HEK293T (cell line): ENCODE measurements at regions not wholly inside any gene's neighbourhood (a gene's known extent, or its start where the extent isn't known, plus 50 kb on each side); places are given as distances from the start of the nearest gene placed in this dataset.

Source experiments
- CTCF ChIA-PET: fragments of 350-600 bp; formaldehyde crosslinking; extraction: SDS; loops from one replicate; lab custom pipeline; 2021; ENCODE audit warnings: antibody characterized with exemption, inconsistent platforms; lab: Yijun Ruan, JAX
- POLR2A ChIA-PET: fragments of 350-600 bp; formaldehyde crosslinking; extraction: SDS; loops from one replicate; lab custom pipeline; 2020; ENCODE audit warnings: antibody characterized with exemption, inconsistent platforms; lab: Yijun Ruan, JAX
- DNase-seq: peaks from one replicate; pipeline ENCODE4 v3.0.0; 2012; ENCODE audit warnings: mixed read lengths; ENCODE audit errors: extremely low spot score
- ARNT ChIP-seq: fragments of 450-650 bp; IDR thresholded peaks from 2 replicates; pipeline ENCODE4 v1.6.1; 2017; ENCODE audit warnings: mild to moderate bottlenecking
- BHLHE40 ChIP-seq: fragments of 450-650 bp; IDR thresholded peaks from 2 replicates; pipeline ENCODE4 v1.6.1; 2016; ENCODE audit warnings: mild to moderate bottlenecking, moderate library complexity, borderline replicate concordance
- CTBP1 ChIP-seq: fragments of 450-650 bp; IDR thresholded peaks from 2 replicates; pipeline ENCODE4 v1.6.1; 2016; ENCODE audit warnings: borderline replicate concordance
- ELF4 ChIP-seq: fragments of 450-650 bp; IDR thresholded peaks from 2 replicates; pipeline ENCODE4 v1.6.1; 2017; ENCODE audit warnings: antibody characterized with exemption
- FOXA1 ChIP-seq: fragments of 450-650 bp; IDR thresholded peaks from 2 replicates; pipeline ENCODE4 v1.6.1; 2016; ENCODE audit warnings: mild to moderate bottlenecking
- FOXK2 ChIP-seq: fragments of 450-650 bp; IDR thresholded peaks from 2 replicates; pipeline ENCODE4 v1.6.1; 2016; ENCODE audit warnings: mild to moderate bottlenecking
- FOXM1 ChIP-seq: fragments of 450-650 bp; IDR thresholded peaks from 2 replicates; pipeline ENCODE4 v1.6.1; 2017; ENCODE audit warnings: mild to moderate bottlenecking, borderline replicate concordance
- HDGF ChIP-seq: fragments of 450-650 bp; IDR thresholded peaks from 2 replicates; pipeline ENCODE4 v1.6.1; 2017; ENCODE audit warnings: antibody characterized with exemption, borderline replicate concordance
- L3MBTL2 ChIP-seq: fragments of 450-650 bp; conservative IDR thresholded peaks from 2 replicates; pipeline ENCODE4 v1.6.1; 2016; ENCODE audit warnings: mild to moderate bottlenecking
- LEF1 ChIP-seq: fragments of 450-650 bp; IDR thresholded peaks from 2 replicates; pipeline ENCODE4 v1.6.1; 2017; ENCODE audit warnings: mild to moderate bottlenecking, borderline replicate concordance
- NFRKB ChIP-seq: fragments of 450-650 bp; IDR thresholded peaks from 2 replicates; pipeline ENCODE4 v1.6.1; 2016; ENCODE audit warnings: mild to moderate bottlenecking, moderate library complexity
- SP1 ChIP-seq: fragments of 450-650 bp; IDR thresholded peaks from 2 replicates; pipeline ENCODE4 v1.6.1; 2017
- SUZ12 ChIP-seq: fragments of 450-650 bp; IDR thresholded peaks from 2 replicates; pipeline ENCODE4 v1.6.1; 2016; ENCODE audit warnings: mild to moderate bottlenecking
- TARDBP ChIP-seq: fragments of 450-650 bp; IDR thresholded peaks from 2 replicates; pipeline ENCODE4 v1.6.1; 2016
- ZNF384 ChIP-seq: fragments of 450-650 bp; IDR thresholded peaks from 2 replicates; pipeline ENCODE4 v1.6.1; 2016
- TF ChIP-seq, protein P1 (sequence below): fragments of 450-650 bp; IDR thresholded peaks from 2 replicates; pipeline ENCODE4 v1.6.1; 2016

- ChIA-PET CTCF (interaction anchor here (0.7 kb wide), 1 partner anchor 172 kb away, joined by 3 read pairs; no protein-coding TSS in a partner anchor), POLR2A (no interaction called here)
These were observed 110.5 kb upstream of the KLF4 start for GRCh38 chr9:107600060-107600573.

DNA sequence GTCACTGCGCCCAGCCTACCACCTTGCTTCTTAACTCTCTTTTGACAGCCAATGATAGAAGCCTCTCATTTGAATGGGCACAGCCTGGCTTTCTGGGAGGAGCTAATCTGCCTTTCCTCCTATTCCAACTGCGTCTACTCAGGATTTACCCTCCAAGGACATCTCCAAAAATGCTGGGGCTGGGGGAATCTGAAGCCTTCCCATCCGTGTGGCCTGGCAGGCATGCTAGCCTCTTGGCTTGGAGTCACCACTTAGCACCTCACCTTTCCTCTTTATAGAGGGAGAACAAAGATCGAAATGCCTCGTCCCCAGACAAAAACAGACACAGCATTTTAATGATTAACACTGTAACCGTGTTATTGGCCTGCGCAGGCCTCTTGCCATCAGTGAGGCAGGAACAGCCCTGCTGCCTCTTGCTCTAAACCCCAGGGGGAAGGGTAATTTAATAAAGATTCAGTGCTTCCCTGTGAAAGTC, 108.2 kb upstream of the KLF4 start:
- CTCF ChIA-PET, result no interaction called here
- POLR2A ChIA-PET, result no interaction called here
- no peak for TF ChIP-seq SUZ12
- TF ChIP-seq SP1, result no peak
- TF ChIP-seq ZNF384, result no peak
- TF ChIP-seq ARNT, result no peak
- no peak for DNase-seq

More at GRCh38 chr9:107600060-107600573, 110.5 kb upstream of the KLF4 start:
- TF ChIP-seq ZNF384, result no peak
- TF ChIP-seq SP1, result no peak
- no peak for TF ChIP-seq LEF1
- TF ChIP-seq HDGF, result no peak
- TF ChIP-seq TARDBP, result no peak
- no peak for TF ChIP-seq L3MBTL2
- TF ChIP-seq SUZ12, result no peak
- TF ChIP-seq FOXA1, result no peak
- no peak for TF ChIP-seq CTBP1
- no peak for TF ChIP-seq NFRKB
- TF ChIP-seq, protein P1, sequence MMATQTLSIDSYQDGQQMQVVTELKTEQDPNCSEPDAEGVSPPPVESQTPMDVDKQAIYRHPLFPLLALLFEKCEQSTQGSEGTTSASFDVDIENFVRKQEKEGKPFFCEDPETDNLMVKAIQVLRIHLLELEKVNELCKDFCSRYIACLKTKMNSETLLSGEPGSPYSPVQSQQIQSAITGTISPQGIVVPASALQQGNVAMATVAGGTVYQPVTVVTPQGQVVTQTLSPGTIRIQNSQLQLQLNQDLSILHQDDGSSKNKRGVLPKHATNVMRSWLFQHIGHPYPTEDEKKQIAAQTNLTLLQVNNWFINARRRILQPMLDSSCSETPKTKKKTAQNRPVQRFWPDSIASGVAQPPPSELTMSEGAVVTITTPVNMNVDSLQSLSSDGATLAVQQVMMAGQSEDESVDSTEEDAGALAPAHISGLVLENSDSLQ, result no peak
- no peak for TF ChIP-seq ARNT
- no peak for TF ChIP-seq BHLHE40
- no peak for DNase-seq

DNA sequence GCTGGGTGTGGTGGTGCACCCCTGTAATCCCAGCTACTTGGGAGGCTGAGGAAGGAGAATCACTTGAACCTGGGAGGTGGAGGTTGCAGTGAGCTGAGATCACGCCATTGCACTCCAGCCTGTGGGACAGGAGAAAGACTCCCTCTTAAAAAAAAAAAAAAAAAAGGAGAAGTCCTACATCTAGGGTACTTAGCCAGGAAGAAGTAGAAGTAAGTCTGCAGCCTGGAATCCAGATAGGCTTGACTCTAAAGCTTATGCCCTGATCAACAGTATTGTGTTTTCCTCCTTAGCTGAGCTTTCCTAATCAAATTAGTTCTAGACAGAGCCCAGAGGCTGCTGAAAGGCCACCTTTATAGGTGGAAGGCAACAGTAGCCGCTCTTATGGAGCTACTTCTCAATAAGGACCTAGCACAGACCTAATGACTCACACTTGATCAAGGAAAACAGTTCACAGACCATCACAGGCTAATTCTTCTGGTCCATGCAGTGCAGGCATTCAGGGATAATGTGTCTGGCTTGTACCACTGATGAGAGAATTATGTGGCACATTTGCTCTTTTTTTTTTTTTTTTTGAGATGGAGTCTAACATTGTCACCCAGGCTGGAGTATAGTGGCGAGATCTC, 105.5 kb upstream of the KLF4 start:
- POLR2A ChIA-PET, result no interaction called here
- CTCF ChIA-PET, result no interaction called here
- DNase-seq, result no peak
- TF ChIP-seq ZNF384, result no peak
- no peak for TF ChIP-seq SP1
- no peak for TF ChIP-seq HDGF
- no peak for TF ChIP-seq CTBP1

DNA sequence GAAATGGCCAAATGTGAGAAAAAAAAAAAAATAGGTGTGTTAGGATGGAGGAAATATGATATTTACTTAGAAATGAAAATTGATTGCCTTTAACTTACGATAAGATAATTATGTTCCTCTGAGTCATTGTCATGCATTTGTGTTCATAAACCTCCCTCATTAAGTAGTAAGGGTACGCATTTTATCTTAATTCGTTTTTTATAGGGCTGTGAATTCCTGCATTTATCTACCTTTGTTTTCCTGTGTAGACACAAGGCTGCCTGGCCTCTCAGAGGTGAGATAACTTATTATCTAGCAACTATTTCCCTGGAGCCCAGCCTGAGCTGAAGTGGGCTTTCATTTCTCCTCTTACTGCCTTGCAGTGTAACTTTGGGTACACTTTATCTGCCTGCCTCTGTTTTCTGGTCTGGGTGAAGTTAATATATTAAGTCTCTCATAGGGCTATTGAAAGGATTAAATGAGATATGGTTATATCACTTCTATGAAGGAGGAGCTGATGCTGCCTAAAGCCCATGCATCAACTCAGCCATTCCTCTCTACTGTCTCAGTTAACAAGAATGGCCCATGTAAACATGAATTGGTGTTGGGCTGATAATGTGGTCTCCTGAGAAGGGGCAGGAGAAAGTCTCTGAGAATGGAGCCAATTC, 103.8 kb upstream of the KLF4 start:
- TF ChIP-seq LEF1, result no peak
- TF ChIP-seq SUZ12, result no peak
- no peak for TF ChIP-seq FOXK2
- no peak for TF ChIP-seq ARNT
- TF ChIP-seq NFRKB, result no peak
- POLR2A ChIA-PET, result no interaction called here
- no peak for DNase-seq
- CTCF ChIA-PET, result no interaction called here

DNA sequence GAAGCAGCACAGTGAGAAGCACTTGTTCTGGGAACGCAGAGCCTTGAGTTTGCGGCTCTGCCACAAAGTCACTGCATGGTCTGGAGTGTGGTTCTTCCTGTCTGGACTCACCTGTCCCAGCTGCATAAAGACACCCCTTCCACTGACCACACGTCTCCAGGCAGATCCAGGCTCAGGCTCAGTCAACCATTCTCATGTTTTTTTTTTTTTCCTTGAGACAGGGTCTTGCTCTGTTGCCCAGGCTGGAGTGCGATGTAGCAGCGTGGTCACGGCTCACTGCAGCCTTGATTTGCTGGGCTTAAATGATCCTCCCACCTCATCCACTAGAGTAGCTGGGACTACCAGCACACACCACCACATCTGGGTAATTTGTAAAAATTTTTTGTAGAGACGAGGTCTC, 102.9 kb upstream of the KLF4 start:
- ChIA-PET POLR2A (no interaction called here), CTCF (no interaction called here)
- TF ChIP-seq ELF4 (no peak), FOXM1 (no peak), CTBP1 (no peak), L3MBTL2 (no peak), TARDBP (no peak), ZNF384 (no peak), SUZ12 (no peak), NFRKB (no peak), FOXA1 (no peak)
- TF ChIP-seq, protein P1, result no peak
- DNase-seq, result no peak

GRCh38 chr9:107591781-107592180, 102.2 kb upstream of the KLF4 start:
- DNase-seq, result no peak
- ChIA-PET POLR2A (no interaction called here), CTCF (no interaction called here)
- TF ChIP-seq ELF4 (no peak), FOXM1 (no peak), LEF1 (no peak), SUZ12 (no peak), L3MBTL2 (no peak), BHLHE40 (no peak), CTBP1 (no peak), HDGF (no peak), FOXA1 (no peak), TARDBP (no peak), FOXK2 (no peak)
- TF ChIP-seq, protein P1, result no peak

DNA sequence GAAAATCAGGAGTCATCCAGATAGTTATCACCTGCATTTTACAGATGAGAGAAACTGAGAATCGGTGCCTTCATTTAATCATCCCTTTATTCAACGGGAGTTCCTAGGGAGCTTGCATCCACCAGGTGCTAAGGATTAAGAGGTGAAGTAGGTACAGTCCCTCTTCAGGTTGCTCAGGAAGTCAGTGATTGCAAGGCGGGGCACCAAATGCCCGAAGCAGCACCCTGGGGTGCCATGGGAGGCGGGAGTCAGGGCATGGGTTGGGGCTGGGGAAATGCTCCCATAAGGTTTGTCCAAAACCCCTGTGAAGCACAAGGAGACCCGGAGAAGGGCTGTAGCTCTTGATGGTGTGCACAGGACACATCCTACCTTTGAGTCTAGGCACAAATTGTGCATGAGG, 98.8 kb upstream of the KLF4 start:
- no peak for DNase-seq
- ChIA-PET CTCF (no interaction called here), POLR2A (no interaction called here)
- no peak for TF ChIP-seq BHLHE40
- TF ChIP-seq ARNT, result no peak
- no peak for TF ChIP-seq FOXM1
- TF ChIP-seq FOXK2, result no peak
- TF ChIP-seq NFRKB, result no peak
- TF ChIP-seq, protein P1, result no peak
- no peak for TF ChIP-seq ZNF384
- no peak for TF ChIP-seq FOXA1
- TF ChIP-seq L3MBTL2, result no peak
- TF ChIP-seq SP1, result no peak
- no peak for TF ChIP-seq CTBP1
- TF ChIP-seq ELF4, result no peak
- TF ChIP-seq LEF1, result no peak
- no peak for TF ChIP-seq TARDBP
- no peak for TF ChIP-seq HDGF
- TF ChIP-seq SUZ12, result no peak
